ENCODE measurements at regions not wholly inside any gene's neighbourhood (a gene's known extent, or its start where the extent isn't known, plus 50 kb on each side); places are given as distances from the start of the nearest gene placed in this dataset.

DNA sequence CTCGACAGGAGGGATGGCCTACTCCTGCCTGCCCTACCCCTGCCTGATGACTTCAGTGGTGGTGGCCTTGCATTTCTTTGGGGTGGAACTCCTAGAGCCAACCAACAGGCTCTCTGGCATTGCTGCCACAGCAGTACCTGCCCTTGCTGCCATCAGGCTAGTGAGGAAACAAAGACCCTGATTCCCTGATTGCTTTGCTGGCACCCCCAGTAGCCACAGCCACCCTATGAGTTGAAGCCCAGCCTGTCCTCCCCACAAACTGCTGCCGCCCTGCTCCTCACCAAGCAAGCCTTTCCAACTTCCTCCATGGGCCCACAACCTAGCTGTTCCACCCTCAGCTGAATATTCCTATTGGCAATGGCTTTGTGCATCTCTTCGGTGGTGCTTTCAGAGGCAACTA, 52.5 kb upstream of the KHDRBS2 start:
- Histone ChIP-seq H3K36me3 (no peaks in the 10 kb centered on the region), H3K27me3 (no peaks in the 10 kb centered on the region), H3K4me1 (no peaks in the 10 kb centered on the region), H3K9me3 (peaks cover 0 to 5% of the 10 kb centered on the region in 2 donors), H3K4me3 (no peak overlapping the region), H3K27ac (no peak overlapping the region)
- intact Hi-C loops (cut with DNase I) = no loop called here
- ATAC-seq = no peak
- TF ChIP-seq, protein P1, sequence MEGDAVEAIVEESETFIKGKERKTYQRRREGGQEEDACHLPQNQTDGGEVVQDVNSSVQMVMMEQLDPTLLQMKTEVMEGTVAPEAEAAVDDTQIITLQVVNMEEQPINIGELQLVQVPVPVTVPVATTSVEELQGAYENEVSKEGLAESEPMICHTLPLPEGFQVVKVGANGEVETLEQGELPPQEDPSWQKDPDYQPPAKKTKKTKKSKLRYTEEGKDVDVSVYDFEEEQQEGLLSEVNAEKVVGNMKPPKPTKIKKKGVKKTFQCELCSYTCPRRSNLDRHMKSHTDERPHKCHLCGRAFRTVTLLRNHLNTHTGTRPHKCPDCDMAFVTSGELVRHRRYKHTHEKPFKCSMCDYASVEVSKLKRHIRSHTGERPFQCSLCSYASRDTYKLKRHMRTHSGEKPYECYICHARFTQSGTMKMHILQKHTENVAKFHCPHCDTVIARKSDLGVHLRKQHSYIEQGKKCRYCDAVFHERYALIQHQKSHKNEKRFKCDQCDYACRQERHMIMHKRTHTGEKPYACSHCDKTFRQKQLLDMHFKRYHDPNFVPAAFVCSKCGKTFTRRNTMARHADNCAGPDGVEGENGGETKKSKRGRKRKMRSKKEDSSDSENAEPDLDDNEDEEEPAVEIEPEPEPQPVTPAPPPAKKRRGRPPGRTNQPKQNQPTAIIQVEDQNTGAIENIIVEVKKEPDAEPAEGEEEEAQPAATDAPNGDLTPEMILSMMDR (IDR thresholded peaks at IDR 0.05) = no peak
- no peak for DNase-seq

Measured in left lung (tissue), 4 donors.